Hematopoietic multipotent progenitor cell treated with erythropoietin and hydrocortisone succinate and interleukin-3 and kit ligand, for 15 days (in vitro differentiated cells): ENCODE measurements at regions not wholly inside any gene's neighbourhood (a gene's known extent, or its start where the extent isn't known, plus 50 kb on each side); places are given as distances from the start of the nearest gene placed in this dataset.
"Not testable (repeated sequence)": the region's sequence is repeated elsewhere in the genome, so short reads cannot be mapped to it uniquely, and the experiment has no call there.

Source experiments
- DNase-seq: peaks from one replicate; pipeline ENCODE4 v3.0.0-alpha.2; 2015; ENCODE audit warnings: low spot score

- DNase-seq = no peak
Measured at GRCh38 chr13:48844676-48845075, 131.0 kb upstream of the FNDC3A start.

GRCh38 chr13:48849515-48849914 lies 126.2 kb upstream of the FNDC3A start:
- no peak for DNase-seq

- no peak for DNase-seq
Measured at GRCh38 chr13:48851707-48852106, 124.0 kb upstream of the FNDC3A start.

GRCh38 chr13:48852911-48853727 lies 122.6 kb upstream of the FNDC3A start:
- no peak for DNase-seq

- no peak for DNase-seq
Measured at GRCh38 chr13:48853728-48854102, 122.0 kb upstream of the FNDC3A start.

- no peak for DNase-seq
Measured at GRCh38 chr13:48857576-48857975, 118.1 kb upstream of the FNDC3A start.

GRCh38 chr13:48858122-48858902 lies 117.4 kb upstream of the FNDC3A start:
- DNase-seq = no peak

DNA sequence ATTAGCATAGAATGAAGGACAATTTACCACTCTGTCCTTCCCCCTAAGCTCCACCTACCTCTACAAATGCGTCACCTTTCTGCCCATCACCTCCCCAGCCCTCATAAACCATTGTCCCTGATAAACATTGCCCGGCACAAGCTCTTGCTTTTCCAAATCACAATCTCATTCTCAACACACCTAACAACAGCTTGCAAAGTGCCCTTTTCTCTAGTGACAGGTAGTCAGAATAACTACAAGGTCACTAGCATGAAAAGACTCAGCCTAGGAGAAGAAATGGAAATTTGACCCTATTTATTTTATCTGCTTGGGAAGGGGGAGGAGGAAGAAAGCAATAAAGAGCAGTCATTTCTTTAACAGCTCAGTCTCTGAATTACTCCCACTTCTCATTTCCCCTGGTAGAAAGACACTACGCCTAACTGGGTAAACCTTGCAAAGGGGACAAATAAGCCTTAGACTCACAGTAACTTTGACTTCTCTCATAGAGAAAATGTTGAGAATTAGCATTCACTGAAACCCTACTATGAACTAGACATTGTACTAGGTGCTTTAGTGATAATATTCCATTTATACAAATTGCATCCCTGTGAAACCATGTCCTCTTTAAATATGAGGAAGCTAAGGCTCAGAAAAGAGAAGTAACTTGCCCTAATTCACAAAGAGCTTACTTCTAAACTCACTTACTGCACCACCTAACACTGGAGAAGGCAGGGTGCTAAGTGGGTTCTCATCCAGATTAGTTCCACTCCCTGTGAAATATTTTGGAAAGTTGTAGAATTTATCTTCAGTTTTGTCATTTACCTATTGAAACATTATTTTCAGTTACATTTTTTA lies 116.2 kb upstream of the FNDC3A start:
- DNase-seq = no peak

GRCh38 chr13:48860364-48860763 lies 115.3 kb upstream of the FNDC3A start:
- DNase-seq = no peak

DNA sequence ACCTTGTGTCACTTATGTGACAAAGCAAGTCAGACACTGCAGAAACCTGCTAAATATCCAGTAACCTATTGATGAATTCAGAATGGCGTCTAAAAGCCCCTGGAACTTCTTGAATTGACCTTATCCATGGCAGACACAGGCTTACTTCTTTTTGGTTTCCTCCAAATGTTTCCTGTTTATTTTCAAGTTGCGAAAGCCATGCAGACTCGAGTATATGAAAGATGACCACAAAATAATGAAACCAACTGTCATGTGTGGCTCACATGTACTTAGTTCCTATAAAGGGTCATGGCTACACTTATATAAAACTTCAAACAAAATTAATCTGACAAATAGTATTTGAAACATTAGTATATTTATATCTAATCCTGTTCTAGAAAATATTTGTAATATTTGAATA lies 113.1 kb upstream of the FNDC3A start:
- DNase-seq = no peak

DNA sequence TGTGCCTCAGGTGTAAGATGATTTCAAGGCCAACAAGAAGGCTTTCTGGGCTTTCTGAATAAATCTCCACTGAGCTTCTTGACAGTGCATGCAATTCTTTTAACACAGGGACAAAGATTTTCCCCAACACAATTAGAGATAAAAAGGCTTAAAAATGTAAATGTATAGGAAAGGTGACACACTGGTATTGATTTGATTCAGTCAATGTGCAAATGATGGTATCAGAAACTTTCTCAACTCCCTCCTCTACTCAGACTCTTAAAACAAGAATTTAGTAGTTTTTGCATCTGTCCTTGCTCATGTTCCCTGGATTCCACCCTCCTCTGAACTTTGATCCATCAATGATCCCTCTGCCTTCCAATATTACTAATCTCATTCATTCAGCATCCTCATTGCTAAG lies 111.6 kb upstream of the FNDC3A start:
- DNase-seq = no peak

- peak; percentile 17 for DNase-seq
Measured at GRCh38 chr13:48866249-48866648, 109.5 kb upstream of the FNDC3A start.

DNA sequence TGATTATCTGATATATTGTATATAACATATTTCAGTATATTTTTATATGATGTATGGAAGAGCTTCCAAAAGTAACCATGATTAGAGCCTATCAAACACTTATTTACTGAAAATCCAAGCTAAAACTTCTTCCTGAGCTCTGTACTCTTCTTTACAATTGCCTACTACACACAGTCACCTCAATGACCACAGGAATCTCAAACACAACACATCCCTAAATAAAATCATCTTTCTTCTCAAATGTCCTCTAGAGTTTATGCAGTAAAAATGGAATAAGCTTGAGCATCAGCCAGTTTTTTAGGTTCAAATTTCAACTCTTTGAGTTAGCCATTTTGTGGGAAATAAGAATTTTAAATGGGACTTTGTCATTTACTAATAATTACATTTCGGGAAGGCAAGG lies 102.6 kb upstream of the FNDC3A start:
- DNase-seq = no peak

DNA sequence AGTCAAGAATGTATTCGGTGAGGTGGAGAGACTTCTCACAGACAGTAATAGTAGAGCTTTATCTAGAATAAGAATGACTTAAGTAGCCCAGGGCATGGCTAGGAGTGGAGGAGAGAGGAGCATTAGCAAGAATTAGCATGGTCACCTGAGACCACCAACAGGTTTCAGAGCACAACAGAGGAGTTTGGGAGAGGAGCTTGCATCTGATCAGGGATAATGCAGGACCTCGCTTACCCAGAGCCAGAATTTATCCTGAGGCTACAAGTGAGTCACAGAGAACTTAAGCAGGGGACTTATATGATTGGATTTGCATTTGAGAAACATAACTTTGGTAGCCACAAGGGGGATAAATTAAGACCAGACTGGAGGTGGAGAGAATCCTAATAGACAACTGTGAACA lies 102.1 kb upstream of the FNDC3A start:
- peak; percentile 48 for DNase-seq

DNA sequence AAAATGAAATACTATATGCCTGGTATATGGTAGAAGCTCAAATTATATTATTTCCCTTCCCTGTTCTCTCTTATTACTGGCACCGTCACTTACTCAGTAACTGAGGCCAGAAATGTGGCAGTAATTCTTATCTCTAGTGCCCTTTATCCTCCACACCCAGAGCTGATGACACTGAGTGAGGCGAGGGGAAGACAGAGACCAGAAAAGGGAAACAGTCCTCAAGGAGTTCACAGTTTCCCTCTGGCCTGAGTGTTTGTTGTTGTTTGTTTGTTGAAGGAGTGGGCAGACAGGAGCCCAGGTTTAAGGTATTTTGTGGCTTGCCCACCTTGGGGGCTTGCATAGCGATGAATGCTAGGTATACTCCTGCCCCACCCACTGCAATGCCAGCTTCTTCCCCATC lies 101.5 kb upstream of the FNDC3A start:
- DNase-seq = peak; percentile 79

DNA sequence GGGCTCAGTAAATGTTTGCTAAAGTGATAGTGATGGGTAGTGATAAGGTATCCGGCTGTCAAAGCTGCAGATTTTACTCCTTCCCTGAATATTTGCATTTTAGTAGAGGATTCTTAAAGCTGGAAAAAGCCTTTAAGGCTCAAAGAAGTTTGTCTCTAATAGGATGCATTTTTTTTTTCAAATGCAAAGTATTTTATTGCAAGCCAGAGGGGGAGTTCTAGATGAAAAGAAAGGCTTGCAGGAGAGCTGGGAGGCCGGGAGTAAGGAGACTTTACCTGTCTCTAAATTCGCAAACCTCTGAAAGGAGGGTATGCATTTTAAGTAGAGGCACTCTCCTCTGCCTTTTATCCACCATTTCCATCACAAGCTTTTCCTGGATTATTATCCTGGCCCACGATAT lies 100.7 kb upstream of the FNDC3A start:
- no peak for DNase-seq

DNA sequence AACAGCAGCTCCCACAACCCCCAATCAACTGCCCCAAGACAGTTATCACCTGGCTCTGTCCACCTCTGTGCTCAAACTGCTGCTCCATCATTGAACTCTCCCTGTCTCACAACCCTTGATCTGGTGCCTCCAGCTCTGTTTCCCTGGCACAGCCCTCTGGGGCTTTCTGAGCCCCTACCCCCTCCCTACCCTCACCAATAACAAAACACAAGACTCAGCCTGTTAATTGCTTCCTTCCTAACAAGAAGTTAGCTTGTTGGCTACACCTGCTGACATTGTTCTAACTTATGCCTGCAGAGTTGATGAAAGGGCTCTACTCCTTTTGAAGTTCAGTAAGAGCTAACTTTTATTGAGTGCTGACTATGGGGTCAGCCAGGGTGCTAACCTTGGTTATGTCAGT lies 99.4 kb upstream of the FNDC3A start:
- no peak for DNase-seq

- DNase-seq = no peak
Measured at GRCh38 chr13:48879432-48879831, 96.3 kb upstream of the FNDC3A start.

DNA sequence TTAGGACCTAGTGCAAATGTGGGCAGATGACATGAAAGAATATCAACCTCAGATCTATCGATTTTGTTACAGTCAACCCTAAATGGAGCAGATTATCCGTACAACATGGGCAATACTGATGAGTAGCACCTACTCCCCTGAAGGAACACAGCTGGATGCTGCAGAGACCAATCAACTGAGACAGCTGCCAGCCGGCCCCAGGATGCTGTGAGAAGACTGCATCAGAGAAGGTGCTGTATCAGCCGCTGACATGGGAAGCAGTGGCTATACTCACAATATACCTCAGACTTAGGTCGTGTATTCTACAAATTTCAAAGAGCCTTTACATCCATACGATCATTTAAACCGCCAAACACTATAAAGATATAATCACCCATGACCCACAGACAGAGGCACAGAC lies 95.9 kb upstream of the FNDC3A start:
- no peak for DNase-seq

- DNase-seq = not testable (repeated sequence)
Measured at GRCh38 chr13:48883786-48884185, 91.9 kb upstream of the FNDC3A start.

- no peak for DNase-seq
Measured at GRCh38 chr13:48885027-48885395, 90.7 kb upstream of the FNDC3A start.

GRCh38 chr13:48888613-48889012 lies 87.1 kb upstream of the FNDC3A start:
- DNase-seq = no peak

GRCh38 chr13:48890391-48890790 lies 85.3 kb upstream of the FNDC3A start:
- no peak for DNase-seq
